GM19023 (cell line): ENCODE measurements at regions not wholly inside any gene's neighbourhood (a gene's known extent, or its start where the extent isn't known, plus 50 kb on each side); places are given as distances from the start of the nearest gene placed in this dataset.

Experiments used
- ATAC-seq: cut with Tn5 transposase; IDR thresholded peaks from one replicate; pipeline ENCODE4 v1.9.1; 2021; ENCODE audit warnings: mild to moderate bottlenecking, moderate library complexity; ENCODE audit not compliant: unreplicated experiment

- no peak for ATAC-seq
Measured at GRCh38 chr9:87084407-87084806, 137.1 kb upstream of the GAS1 start.

- ATAC-seq: no peak
Measured at GRCh38 chr9:87085073-87085472, 137.8 kb upstream of the GAS1 start.

GRCh38 chr9:87085521-87085920 lies 138.2 kb upstream of the GAS1 start:
- no peak for ATAC-seq

GRCh38 chr9:87086221-87086818 lies 139.0 kb upstream of the GAS1 start:
- no peak for ATAC-seq

- ATAC-seq: no peak
Measured at GRCh38 chr9:87087197-87087596, 139.9 kb upstream of the GAS1 start.

GRCh38 chr9:87088192-87088591 lies 140.9 kb upstream of the GAS1 start:
- no peak for ATAC-seq

GRCh38 chr9:87088621-87089365 lies 141.5 kb upstream of the GAS1 start:
- ATAC-seq: no peak

- no peak for ATAC-seq
Measured at GRCh38 chr9:87089506-87089905, 142.2 kb upstream of the GAS1 start.

GRCh38 chr9:87089929-87090328 lies 142.6 kb upstream of the GAS1 start:
- ATAC-seq: no peak

- no peak for ATAC-seq
Measured at GRCh38 chr9:87093777-87094176, 146.5 kb upstream of the GAS1 start.

GRCh38 chr9:87095951-87096350 lies 148.6 kb upstream of the GAS1 start:
- ATAC-seq: no peak

GRCh38 chr9:87096506-87096905 lies 149.2 kb upstream of the GAS1 start:
- ATAC-seq: no peak

- no peak for ATAC-seq
Measured at GRCh38 chr9:87097238-87097637, 149.9 kb upstream of the GAS1 start.

- no peak for ATAC-seq
Measured at GRCh38 chr9:87099407-87099806, 152.1 kb upstream of the GAS1 start.

- no peak for ATAC-seq
Measured at GRCh38 chr9:87100001-87100400, 152.7 kb upstream of the GAS1 start.

GRCh38 chr9:87102126-87102525 lies 154.8 kb upstream of the GAS1 start:
- ATAC-seq: no peak

GRCh38 chr9:87107072-87107471 lies 159.8 kb upstream of the GAS1 start:
- no peak for ATAC-seq

GRCh38 chr9:87108661-87109060 lies 161.4 kb upstream of the GAS1 start:
- no peak for ATAC-seq

- no peak for ATAC-seq
Measured at GRCh38 chr9:87109231-87109631, 161.9 kb upstream of the GAS1 start.

- ATAC-seq: no peak
Measured at GRCh38 chr9:87109851-87110250, 162.5 kb upstream of the GAS1 start.

- no peak for ATAC-seq
Measured at GRCh38 chr9:87111010-87111409, 163.7 kb upstream of the GAS1 start.

- no peak for ATAC-seq
Measured at GRCh38 chr9:87112656-87113055, 165.3 kb upstream of the GAS1 start.

GRCh38 chr9:87113874-87114273 lies 166.6 kb upstream of the GAS1 start:
- no peak for ATAC-seq
